ENCODE measurements at regions not wholly inside any gene's neighbourhood (a gene's known extent, or its start where the extent isn't known, plus 50 kb on each side); places are given as distances from the start of the nearest gene placed in this dataset.

DNA sequence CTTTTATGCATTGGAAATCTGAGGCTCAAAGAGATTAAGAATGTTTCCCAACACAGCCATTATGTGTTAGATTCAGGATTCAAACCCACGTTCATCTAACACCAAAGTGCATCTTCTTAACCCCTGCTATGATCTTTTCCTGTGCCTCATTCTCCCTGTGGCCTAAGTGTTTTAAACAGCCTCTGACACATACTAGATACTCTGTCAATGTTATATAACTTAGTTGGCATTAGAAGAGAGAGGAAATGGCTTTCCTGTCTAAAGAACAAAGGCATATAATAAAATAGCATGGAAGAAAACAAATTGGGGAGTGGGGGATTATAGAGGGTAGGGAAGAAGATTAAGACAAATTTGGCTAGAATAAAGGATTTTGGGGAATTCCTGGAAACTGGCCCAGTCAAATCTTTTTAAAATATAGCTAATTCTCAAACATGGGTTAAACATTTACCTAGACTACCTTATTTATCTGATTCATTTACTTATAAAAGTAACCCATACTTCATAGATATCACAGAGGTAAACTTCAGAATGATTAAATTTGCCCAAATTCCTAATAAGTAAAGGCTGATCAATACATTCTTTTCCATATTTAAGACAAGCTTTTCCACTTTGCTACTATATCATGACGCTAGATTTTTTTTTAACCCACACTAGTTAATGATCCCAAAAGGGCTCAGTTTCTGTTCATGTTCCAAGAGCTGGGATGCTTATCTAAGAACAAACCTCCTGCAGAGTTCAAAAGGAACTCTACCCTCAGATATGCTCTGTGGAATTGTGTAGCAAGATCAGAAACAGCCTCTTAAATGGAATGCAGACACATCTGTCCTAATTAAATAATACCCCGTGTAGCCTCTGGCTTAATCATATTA is 122.9 kb upstream of the PTPRG start:
- CTCF ChIA-PET: no interaction called here
- no peaks in the 10 kb centered on the region for H3K36me3 Mint-ChIP-seq
- H3K9me3 Mint-ChIP-seq: peaks cover 0 to 6% (median 0%) of the 10 kb centered on the region in 5 donors
- no peaks in the 10 kb centered on the region for H3K4me1 Mint-ChIP-seq
- Histone ChIP-seq H3K4me3 (ENCODE audit: low read length) (no peak overlapping the region), H3K27me3 (ENCODE audit: insufficient read depth, low read length, poor library complexity, severe bottlenecking) (no peaks in the 10 kb centered on the region), H3K4me1 (ENCODE audit: insufficient read depth, low read length) (no peaks in the 10 kb centered on the region), H3K36me3 (ENCODE audit: insufficient read depth, low read length) (no peaks in the 10 kb centered on the region), H3K9me3 (ENCODE audit: low read length) (no peaks in the 10 kb centered on the region), H3K27ac (ENCODE audit: low read depth, low read length) (no peak overlapping the region)
- H3K27ac Mint-ChIP-seq: no peak overlapping the region
- H3K4me3 Mint-ChIP-seq: no peak overlapping the region
- no peaks in the 10 kb centered on the region for H3K27me3 Mint-ChIP-seq
- DNase-seq: no peak
- POLR2A ChIA-PET: no interaction called here

DNA sequence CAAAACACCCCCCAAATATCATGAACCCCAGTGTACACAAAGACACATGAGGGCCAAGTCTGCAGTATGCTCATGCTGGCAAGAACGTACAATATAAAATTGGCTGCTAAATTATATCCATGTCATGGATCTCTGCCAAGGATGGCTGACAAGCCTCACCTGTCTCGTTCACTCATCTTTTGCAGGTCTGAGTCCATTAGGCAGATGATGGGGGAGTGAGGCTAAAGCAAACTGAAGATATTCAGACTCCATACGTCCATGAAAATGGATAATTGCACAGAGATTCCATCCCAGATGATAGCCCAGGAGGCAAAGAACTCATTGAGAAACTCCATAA is 122.3 kb upstream of the PTPRG start:
- ChIA-PET POLR2A (no interaction called here), CTCF (no interaction called here)
- H3K9me3 ChIP-seq (ENCODE audit: low read length): no peaks in the 10 kb centered on the region
- no peaks in the 10 kb centered on the region for H3K27me3 ChIP-seq (ENCODE audit: insufficient read depth, low read length, poor library complexity, severe bottlenecking)
- no peaks in the 10 kb centered on the region for H3K4me1 ChIP-seq (ENCODE audit: insufficient read depth, low read length)
- H3K4me3 ChIP-seq (ENCODE audit: low read length): no peak overlapping the region
- H3K36me3 Mint-ChIP-seq: no peaks in the 10 kb centered on the region
- no peak for DNase-seq
- H3K27me3 Mint-ChIP-seq: no peaks in the 10 kb centered on the region
- no peaks in the 10 kb centered on the region for H3K36me3 ChIP-seq (ENCODE audit: insufficient read depth, low read length)
- no peak overlapping the region for H3K27ac Mint-ChIP-seq
- H3K4me1 Mint-ChIP-seq: no peaks in the 10 kb centered on the region
- no peak overlapping the region for H3K4me3 Mint-ChIP-seq
- H3K9me3 Mint-ChIP-seq: peaks cover 0 to 6% (median 0%) of the 10 kb centered on the region in 5 donors
- H3K27ac ChIP-seq (ENCODE audit: low read depth, low read length): no peak overlapping the region

DNA sequence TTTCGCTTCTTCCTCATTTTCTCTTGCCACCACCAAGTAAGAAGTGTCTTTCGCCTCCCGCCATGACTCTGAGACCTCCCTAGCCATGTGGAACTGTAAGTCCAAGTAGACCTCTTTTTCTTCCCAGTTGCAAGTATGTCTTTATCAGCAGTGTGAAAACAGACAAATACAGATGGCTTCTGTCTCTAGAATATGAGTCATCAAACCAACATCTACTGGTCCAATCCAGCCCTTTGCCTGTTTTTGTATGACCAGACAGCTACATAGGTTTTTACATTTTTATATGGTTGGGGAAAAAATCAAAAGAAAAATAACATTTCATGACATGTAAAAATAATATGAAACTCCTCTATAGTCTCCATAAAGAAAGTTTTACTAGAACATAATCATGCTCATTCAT is 118.7 kb upstream of the PTPRG start:
- H3K4me1 Mint-ChIP-seq: no peaks in the 10 kb centered on the region

DNA sequence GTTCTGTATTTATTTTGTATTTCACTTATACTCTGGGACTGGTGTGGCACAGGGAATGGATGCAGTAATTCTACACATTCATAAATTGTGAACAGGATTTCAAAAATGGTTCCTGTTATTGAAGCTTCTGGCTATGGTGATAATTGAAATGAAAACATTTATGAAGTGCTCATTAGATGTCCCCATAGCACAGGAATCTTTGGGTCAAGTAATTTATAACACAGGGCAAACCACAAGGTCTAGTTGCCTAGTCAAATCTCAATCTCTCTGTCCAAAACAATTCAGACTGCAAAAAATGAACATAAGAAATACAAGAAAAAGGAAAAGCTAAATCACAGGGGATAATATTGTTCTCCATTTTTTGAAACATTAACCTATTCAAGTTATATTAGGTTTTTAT is 117.5 kb upstream of the PTPRG start:
- Histone ChIP-seq H3K4me3 (ENCODE audit: low read length) (no peak overlapping the region), H3K36me3 (ENCODE audit: insufficient read depth, low read length) (no peaks in the 10 kb centered on the region), H3K4me1 (ENCODE audit: insufficient read depth, low read length) (no peaks in the 10 kb centered on the region), H3K27me3 (ENCODE audit: insufficient read depth, low read length, poor library complexity, severe bottlenecking) (no peaks in the 10 kb centered on the region), H3K9me3 (ENCODE audit: low read length) (no peaks in the 10 kb centered on the region), H3K27ac (ENCODE audit: low read depth, low read length) (no peak overlapping the region)
- POLR2A ChIA-PET: no interaction called here
- no peak for DNase-seq
- Mint-ChIP-seq H3K4me3 (no peak overlapping the region), H3K27me3 (no peaks in the 10 kb centered on the region), H3K27ac (no peak overlapping the region), H3K9me3 (peaks cover 0 to 2% (median 0%) of the 10 kb centered on the region in 5 donors), H3K36me3 (no peaks in the 10 kb centered on the region), H3K4me1 (no peaks in the 10 kb centered on the region)
- CTCF ChIA-PET: no interaction called here

More for the DNA sequence above, 118.7 kb upstream of the PTPRG start:
- Mint-ChIP-seq H3K27ac (no peak overlapping the region), H3K9me3 (peaks cover 0 to 2% (median 0%) of the 10 kb centered on the region in 5 donors), H3K27me3 (no peaks in the 10 kb centered on the region), H3K4me3 (no peak overlapping the region), H3K36me3 (no peaks in the 10 kb centered on the region)
- DNase-seq: no peak
- H3K27ac ChIP-seq (ENCODE audit: low read depth, low read length): no peak overlapping the region
- H3K36me3 ChIP-seq (ENCODE audit: insufficient read depth, low read length): no peaks in the 10 kb centered on the region
- POLR2A ChIA-PET: no interaction called here
- no peaks in the 10 kb centered on the region for H3K4me1 ChIP-seq (ENCODE audit: insufficient read depth, low read length)
- CTCF ChIA-PET: no interaction called here
- no peak overlapping the region for H3K4me3 ChIP-seq (ENCODE audit: low read length)
- no peaks in the 10 kb centered on the region for H3K27me3 ChIP-seq (ENCODE audit: insufficient read depth, low read length, poor library complexity, severe bottlenecking)
- H3K9me3 ChIP-seq (ENCODE audit: low read length): no peaks in the 10 kb centered on the region

DNA sequence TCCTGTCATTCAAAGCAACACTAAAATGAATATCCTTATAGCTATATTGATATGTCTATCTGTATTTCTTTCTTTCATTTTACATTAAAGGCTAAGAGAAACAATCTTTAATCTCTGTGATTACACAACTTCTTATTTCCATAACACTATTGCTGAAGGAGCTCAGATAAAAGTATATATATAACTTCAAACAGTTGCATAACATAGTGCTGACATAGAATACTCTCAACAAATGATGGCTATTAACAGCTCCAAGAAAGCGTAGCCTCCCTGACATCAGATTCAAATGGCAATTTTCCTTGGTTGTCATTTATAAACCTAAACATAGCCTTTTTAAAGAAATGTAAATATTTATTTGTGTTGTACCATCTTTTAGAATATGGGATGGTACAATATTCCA is 116.6 kb upstream of the PTPRG start:
- DNase-seq: no peak
- ChIA-PET CTCF (no interaction called here), POLR2A (no interaction called here)
- H3K27me3 Mint-ChIP-seq: no peaks in the 10 kb centered on the region
- Histone ChIP-seq H3K4me3 (ENCODE audit: low read length) (no peak overlapping the region), H3K36me3 (ENCODE audit: insufficient read depth, low read length) (no peaks in the 10 kb centered on the region), H3K27ac (ENCODE audit: low read depth, low read length) (no peak overlapping the region), H3K4me1 (ENCODE audit: insufficient read depth, low read length) (no peaks in the 10 kb centered on the region), H3K9me3 (ENCODE audit: low read length) (no peaks in the 10 kb centered on the region), H3K27me3 (ENCODE audit: insufficient read depth, low read length, poor library complexity, severe bottlenecking) (no peaks in the 10 kb centered on the region)
- H3K36me3 Mint-ChIP-seq: no peaks in the 10 kb centered on the region
- H3K27ac Mint-ChIP-seq: no peak overlapping the region
- peaks cover 0 to 2% (median 0%) of the 10 kb centered on the region in 5 donors for H3K9me3 Mint-ChIP-seq
- H3K4me3 Mint-ChIP-seq: no peak overlapping the region
- no peaks in the 10 kb centered on the region for H3K4me1 Mint-ChIP-seq

DNA sequence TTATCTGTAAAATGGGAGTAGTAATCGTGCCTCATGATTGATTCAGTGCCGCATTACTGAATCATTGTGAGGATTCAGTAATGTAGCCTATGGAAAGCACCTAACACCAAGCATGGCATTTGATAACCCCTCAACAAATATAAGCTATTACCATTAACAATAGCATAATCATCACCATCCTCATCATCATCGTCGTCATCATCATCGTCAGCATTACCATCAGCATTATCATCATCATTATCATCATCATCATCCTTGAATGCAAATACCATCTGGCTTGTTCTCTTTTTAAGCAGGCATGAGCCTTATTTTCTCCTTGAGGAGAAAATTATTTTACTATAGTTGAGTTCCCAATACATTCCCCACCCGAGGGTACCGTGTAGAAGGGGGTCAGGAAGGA is 115.4 kb upstream of the PTPRG start:
- H3K36me3 Mint-ChIP-seq: no peaks in the 10 kb centered on the region
- peaks cover 0 to 2% (median 0%) of the 10 kb centered on the region in 5 donors for H3K9me3 Mint-ChIP-seq
- no peak overlapping the region for H3K4me3 ChIP-seq (ENCODE audit: low read length)
- H3K27me3 Mint-ChIP-seq: peaks cover 0 to under 1% of the 10 kb centered on the region in 2 donors
- no peaks in the 10 kb centered on the region for H3K4me1 ChIP-seq (ENCODE audit: insufficient read depth, low read length)
- no peaks in the 10 kb centered on the region for H3K36me3 ChIP-seq (ENCODE audit: insufficient read depth, low read length)
- no peak overlapping the region for H3K4me3 Mint-ChIP-seq
- H3K27ac Mint-ChIP-seq: no peak overlapping the region
- H3K27me3 ChIP-seq (ENCODE audit: insufficient read depth, low read length, poor library complexity, severe bottlenecking): no peaks in the 10 kb centered on the region
- DNase-seq: no peak
- no peaks in the 10 kb centered on the region for H3K9me3 ChIP-seq (ENCODE audit: low read length)
- ChIA-PET CTCF (no interaction called here), POLR2A (no interaction called here)
- H3K4me1 Mint-ChIP-seq: no peaks in the 10 kb centered on the region
- no peak overlapping the region for H3K27ac ChIP-seq (ENCODE audit: low read depth, low read length)

DNA sequence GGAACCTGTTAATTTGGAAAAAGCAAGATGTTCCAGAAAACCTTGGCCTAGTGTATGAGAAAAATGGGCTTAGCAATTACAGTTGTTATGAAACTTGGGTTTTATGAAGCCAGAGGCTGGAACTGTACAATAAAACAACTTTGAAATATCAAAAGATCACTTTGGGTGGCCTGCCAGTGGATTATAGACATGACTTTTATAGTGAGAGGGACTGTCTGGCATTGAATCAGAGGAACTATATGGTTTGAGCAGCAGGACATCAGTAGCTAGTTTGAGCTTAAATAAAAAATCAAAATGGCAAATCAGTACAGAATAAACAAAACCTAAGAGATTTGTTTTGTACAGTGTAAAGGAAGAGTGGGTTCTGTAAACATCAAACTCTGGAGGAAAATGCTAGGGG is 115.0 kb upstream of the PTPRG start:
- Mint-ChIP-seq H3K27me3 (peaks cover 0 to 4% of the 10 kb centered on the region in 2 donors), H3K36me3 (no peaks in the 10 kb centered on the region), H3K4me1 (no peaks in the 10 kb centered on the region), H3K27ac (no peak overlapping the region), H3K4me3 (no peak overlapping the region), H3K9me3 (no peaks in the 10 kb centered on the region)
- ChIA-PET CTCF (no interaction called here), POLR2A (no interaction called here)
- Histone ChIP-seq H3K4me1 (ENCODE audit: insufficient read depth, low read length) (no peaks in the 10 kb centered on the region), H3K4me3 (ENCODE audit: low read length) (no peak overlapping the region), H3K27me3 (ENCODE audit: insufficient read depth, low read length, poor library complexity, severe bottlenecking) (no peaks in the 10 kb centered on the region), H3K36me3 (ENCODE audit: insufficient read depth, low read length) (no peaks in the 10 kb centered on the region), H3K27ac (ENCODE audit: low read depth, low read length) (no peak overlapping the region), H3K9me3 (ENCODE audit: low read length) (no peaks in the 10 kb centered on the region)
- DNase-seq: no peak

DNA sequence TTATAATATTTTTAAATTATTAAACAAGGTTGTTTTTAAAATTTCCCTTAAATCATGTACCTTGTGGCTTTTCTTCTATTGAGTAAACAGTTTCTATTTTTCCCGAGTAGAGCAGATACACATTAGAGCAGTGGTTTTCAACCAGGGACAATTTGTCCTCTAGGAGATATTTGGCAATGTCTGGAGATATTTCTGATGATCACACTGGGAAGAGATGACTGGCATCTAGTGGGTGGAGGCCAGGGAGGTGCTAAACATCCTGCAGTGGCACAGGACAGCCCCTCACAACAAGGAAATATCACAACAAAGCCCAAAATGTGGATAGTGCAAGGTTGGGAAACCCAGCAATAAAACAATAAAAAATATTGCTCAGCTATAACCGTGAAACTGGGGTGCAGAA is 113.0 kb upstream of the PTPRG start:
- Histone ChIP-seq H3K27me3 (ENCODE audit: insufficient read depth, low read length, poor library complexity, severe bottlenecking) (no peaks in the 10 kb centered on the region), H3K4me3 (ENCODE audit: low read length) (no peak overlapping the region), H3K36me3 (ENCODE audit: insufficient read depth, low read length) (no peaks in the 10 kb centered on the region), H3K4me1 (ENCODE audit: insufficient read depth, low read length) (no peaks in the 10 kb centered on the region), H3K9me3 (ENCODE audit: low read length) (no peaks in the 10 kb centered on the region), H3K27ac (ENCODE audit: low read depth, low read length) (no peak overlapping the region)
- Mint-ChIP-seq H3K36me3 (no peaks in the 10 kb centered on the region), H3K4me3 (no peak overlapping the region), H3K27me3 (peaks cover 0 to 4% of the 10 kb centered on the region in 2 donors), H3K27ac (no peak overlapping the region), H3K9me3 (no peaks in the 10 kb centered on the region), H3K4me1 (no peaks in the 10 kb centered on the region)
- no peak for DNase-seq
- ChIA-PET CTCF (no interaction called here), POLR2A (no interaction called here)

Data from CD8-positive, alpha-beta memory T cell (primary cell).